HepG2 (cell line): ENCODE measurements at regions not wholly inside any gene's neighbourhood (a gene's known extent, or its start where the extent isn't known, plus 50 kb on each side); places are given as distances from the start of the nearest gene placed in this dataset.

Experiments used
- ATAC-seq: fragments of 200-7000 bp; cut with Tn5 transposase; 3 replicates; pipeline ENCODE4 v1.9.1; 2020; ENCODE audit warnings: mild to moderate bottlenecking, moderate library complexity
- BruUV-seq: library from RNA; stranded (reverse); fragments of 400-500 nt; replicated peaks from 2 replicates; lab custom pipeline; 2021; lab: Mats Ljungman, UMichigan
- CTCF ChIA-PET: fragments of 300-600 bp; formaldehyde crosslinking; extraction: SDS; loops from one replicate; lab custom pipeline; 2021; ENCODE audit warnings: low total read pairs, inconsistent platforms, low intra/inter-chr PET ratio; lab: Yijun Ruan, JAX
- POLR2A ChIA-PET: fragments of 350-600 bp; sonication (Branson Sonifier 250); formaldehyde crosslinking; loops from one replicate; lab custom pipeline; 2020; ENCODE audit warnings: antibody characterized with exemption, inconsistent platforms; lab: Yijun Ruan, JAX
- DNase-seq: peaks from one replicate; pipeline ENCODE4 v3.0.0-alpha.2; 2015; ENCODE audit warnings: low spot score
- FAIRE-seq: peaks from 3 replicates; lab custom pipeline; 2011; peaks lifted over from hg19 to GRCh38; lab: Jason Lieb, UNC
- H2AFZ ChIP-seq: one replicate; pipeline ENCODE4 v1.6.1; 2011; ENCODE audit warnings: low read length, inconsistent platforms
- H3K27ac ChIP-seq: fragments of 300-600 bp; 3 replicates; pipeline ENCODE4 v1.8.0; 2011; ENCODE audit warnings: mixed run types, mild to moderate bottlenecking, mixed read lengths, low read length, inconsistent platforms; ENCODE audit not compliant: insufficient read depth; ENCODE audit errors: extremely low read length
- H3K27me3 ChIP-seq, 2 experiments: fragments of 200-600 bp in 1 of 2; 2 replicates in 1 of 2; 3 replicates in 1 of 2; pipeline versions ENCODE4 v1.6.0 to v1.8.0; 2011; ENCODE audit warnings: low read length in 2 of 2, mild to moderate bottlenecking in 2 of 2, moderate library complexity in 2 of 2, inconsistent platforms in 1 of 2; ENCODE audit not compliant: insufficient read depth in 2 of 2, control insufficient read depth in 1 of 2
- H3K36me3 ChIP-seq, 2 experiments: fragments of 200-600 bp in 1 of 2; replicated peaks in 1 of 2; 2 replicates in 1 of 2; 3 replicates in 1 of 2; pipeline versions ENCODE4 v1.5.1 to v1.8.0; 2011; ENCODE audit warnings: low read length in 2 of 2, inconsistent platforms in 1 of 2; ENCODE audit not compliant: insufficient read depth in 2 of 2, control insufficient read depth in 1 of 2
- H3K4me1 ChIP-seq: 2 replicates; pipeline ENCODE4 v1.5.1; 2012; ENCODE audit warnings: low read length, inconsistent platforms; ENCODE audit not compliant: insufficient read depth
- H3K4me2 ChIP-seq: 2 replicates; pipeline ENCODE4 v1.6.0; 2011; ENCODE audit warnings: low read depth, low read length, inconsistent platforms
- H3K4me3 ChIP-seq, 3 experiments: fragments of 200-600 bp in 1 of 3; sonication (generic), shearing (Covaris generic) in 1 of 3; replicated peaks in 1 of 3; 2 replicates each; pipeline ENCODE4 v1.5.1; 2011 to 2016; ENCODE audit warnings: low read length in 3 of 3, inconsistent platforms in 2 of 3, low read depth in 2 of 3, mild to moderate bottlenecking in 2 of 3, control low read depth in 1 of 3, mixed read lengths in 1 of 3; ENCODE audit not compliant: insufficient read depth in 1 of 3
- H3K79me2 ChIP-seq: one replicate; pipeline ENCODE4 v1.6.1; 2011; ENCODE audit warnings: low read length, inconsistent platforms; ENCODE audit not compliant: insufficient read depth
- H3K9ac ChIP-seq: 2 replicates; pipeline ENCODE4 v1.6.0; 2011; ENCODE audit warnings: mild to moderate bottlenecking, low read depth, low read length, inconsistent platforms; ENCODE audit not compliant: insufficient read depth
- H3K9me3 ChIP-seq: 2 replicates; pipeline ENCODE4 v1.5.1; 2012; ENCODE audit warnings: mild to moderate bottlenecking, low read length
- H4K20me1 ChIP-seq: 2 replicates; pipeline ENCODE4 v1.6.0; 2011; ENCODE audit warnings: inconsistent platforms, mild to moderate bottlenecking, low read length, moderate library complexity; ENCODE audit not compliant: insufficient read depth
- CBX2 ChIP-seq, 2 experiments: fragments of 200-600 bp in 1 of 2; sonication (generic); formaldehyde crosslinking in 1 of 2; IDR thresholded peaks; 2 replicates each; pipeline versions ENCODE4 v1.7.0 to v1.8.1; 2018 to 2022; ENCODE audit warnings: low read depth in 2 of 2, low read length in 1 of 2, mild to moderate bottlenecking in 1 of 2, missing genetic modification reagents in 1 of 2
- CCAR2 ChIP-seq: fragments of 200-400 bp; formaldehyde crosslinking; optimal IDR thresholded peaks from 2 replicates; pipeline ENCODE3; 2018; ENCODE audit warnings: low read depth, mild to moderate bottlenecking, low read length, moderate library complexity
- GLI4 ChIP-seq: sonication (generic); formaldehyde crosslinking; IDR thresholded peaks from 2 replicates; pipeline ENCODE4 v1.5.1; 2020; ENCODE audit warnings: missing genetic modification reagents, mild to moderate bottlenecking, moderate library complexity, borderline replicate concordance
- HOMEZ ChIP-seq: IDR thresholded peaks from 2 replicates; pipeline ENCODE4 v1.6.1; 2016; ENCODE audit warnings: low read depth
- JUN ChIP-seq: sonication (generic); formaldehyde crosslinking; IDR thresholded peaks from 2 replicates; pipeline ENCODE4 v1.4.0; 2020; ENCODE audit warnings: mild to moderate bottlenecking, missing genetic modification reagents
- MTA1 ChIP-seq: sonication (generic); formaldehyde crosslinking; IDR thresholded peaks from 2 replicates; pipeline ENCODE4 v1.4.0; 2020; ENCODE audit warnings: missing genetic modification reagents, mild to moderate bottlenecking, borderline replicate concordance
- NFATC3 ChIP-seq: sonication (generic); formaldehyde crosslinking; IDR thresholded peaks from 2 replicates; pipeline ENCODE4 v1.5.1; 2020; ENCODE audit warnings: mild to moderate bottlenecking, missing genetic modification reagents
- NFIC ChIP-seq: IDR thresholded peaks from 2 replicates; pipeline ENCODE4 v1.6.1; 2012; ENCODE audit warnings: mild to moderate bottlenecking, low read length, inconsistent platforms
- RNF219 ChIP-seq: sonication (generic); formaldehyde crosslinking; IDR thresholded peaks from 2 replicates; pipeline ENCODE4 v1.5.0; 2020; ENCODE audit warnings: mild to moderate bottlenecking, missing genetic modification reagents
- ZBTB37 ChIP-seq: sonication (generic); formaldehyde crosslinking; IDR thresholded peaks from 2 replicates; pipeline ENCODE4 v1.4.0; 2020; ENCODE audit warnings: mild to moderate bottlenecking, missing genetic modification reagents
- ZBTB43 ChIP-seq: sonication (generic); formaldehyde crosslinking; conservative IDR thresholded peaks from 2 replicates; pipeline ENCODE4 v1.4.0; 2020; ENCODE audit warnings: missing genetic modification reagents
- ZFP90 ChIP-seq: sonication (generic); formaldehyde crosslinking; IDR thresholded peaks from 2 replicates; pipeline ENCODE4 v1.8.0; 2022; ENCODE audit warnings: missing genetic modification reagents, mild to moderate bottlenecking, inconsistent platforms, borderline replicate concordance
- ZNF18 ChIP-seq: sonication (generic); formaldehyde crosslinking; IDR thresholded peaks from 2 replicates; pipeline ENCODE4 v1.8.0; 2022; ENCODE audit warnings: mild to moderate bottlenecking, missing genetic modification reagents; ENCODE audit not compliant: insufficient replicate concordance
- ZNF207 ChIP-seq: fragments of 450-650 bp; IDR thresholded peaks from 2 replicates; pipeline ENCODE4 v1.6.1; 2016; ENCODE audit warnings: antibody characterized with exemption, borderline replicate concordance
- ZNF816 ChIP-seq: sonication (generic); formaldehyde crosslinking; IDR thresholded peaks from 2 replicates; pipeline ENCODE4 v1.8.0; 2022; ENCODE audit warnings: missing genetic modification reagents, mild to moderate bottlenecking, borderline replicate concordance
- WGBS: methylation state at CpG from one replicate; pipeline ENCODE4 v1.1.6; 2017; ENCODE audit warnings: low lambda C conversion rate; 5-methylcytosine and 5-hydroxymethylcytosine counted together
- in situ Hi-C: cut with HindIII; loops from 2 replicates; pipeline ENCODE4 v1.10.0; 2017; ENCODE audit warnings: low pct_unique_long_range_greater_than_20kb; ENCODE audit not compliant: extremely low pct_ligation_motif_present
- intact Hi-C: fragments of 100-400 bp; cut with micrococcal nuclease; formaldehyde crosslinking; loops from one replicate; pipeline ENCODE4 v1.10.0; 2022; ENCODE audit not compliant: unreplicated experiment

- TF ChIP-seq MTA1 (CRISPR knock-in tag) (no peak), ZBTB37 (CRISPR knock-in tag) (no peak), NFATC3 (CRISPR knock-in tag) (no peak), ZNF207 (no peak), ZBTB43 (CRISPR knock-in tag) (no peak), JUN (CRISPR knock-in tag) (no peak), GLI4 (no peak)
Measured at GRCh38 chr4:96833831-96834230, 993.9 kb downstream of the PDHA2 start (continued).

GRCh38 chr4:96835991-96836390 lies 996.1 kb downstream of the PDHA2 start:
- 0% methylated on average over 3 of the region's 3 CpGs for WGBS
- FAIRE-seq (no peak), DNase-seq (no peak), ATAC-seq (no peak)
- Histone ChIP-seq H3K36me3 (no peaks in the 10 kb centered on the region), H3K4me3 (no peak overlapping the region), H3K79me2 (no peaks in the 10 kb centered on the region), H3K27ac (no peak overlapping the region), H3K4me2 (no peak overlapping the region), H3K9ac (no peak overlapping the region), H3K4me1 (no peaks in the 10 kb centered on the region), H3K9me3 (peaks cover 16% of the 10 kb centered on the region), H4K20me1 (no peaks in the 10 kb centered on the region), H2AFZ (no peak overlapping the region), H3K27me3 (no peaks in the 10 kb centered on the region)
- intact Hi-C loops (no loop called here), in situ Hi-C loops (no loop called here)
- ChIA-PET CTCF (no interaction called here), POLR2A (no interaction called here)
- BruUV-seq: no TSS peak
- TF ChIP-seq ZNF816 (CRISPR knock-in tag): no peak
- TF ChIP-seq ZFP90: no peak
- no peak for TF ChIP-seq CBX2 (IDR thresholded peaks at IDR 0.05; ENCODE audit: low read depth, low read length)
- no peak for TF ChIP-seq CBX2 (CRISPR knock-in tag; IDR thresholded peaks at IDR 0.05; ENCODE audit: low read depth)
- TF ChIP-seq CCAR2: no peak
- TF ChIP-seq HOMEZ: no peak
- TF ChIP-seq NFIC: no peak
- no peak for TF ChIP-seq RNF219 (CRISPR knock-in tag)
- TF ChIP-seq ZNF18 (CRISPR knock-in tag): no peak
- no peak for TF ChIP-seq ZNF207
